NCI-H82 treated with DMSO at 0.1 percent for 48 hours (cell line): ENCODE measurements at regions not wholly inside any gene's neighbourhood (a gene's known extent, or its start where the extent isn't known, plus 50 kb on each side); places are given as distances from the start of the nearest gene placed in this dataset.

Experiments used
- DNase-seq: peaks from one replicate; lab custom pipeline; 2025; ENCODE audit not compliant: unreplicated experiment; lab: John Stamatoyannopoulos, UW

GRCh38 chr12:107973950-107974349, 155.1 kb upstream of the WSCD2 start:
- no peak for DNase-seq

- DNase-seq: no peak
Measured at GRCh38 chr12:107976331-107976730, 152.8 kb upstream of the WSCD2 start.

GRCh38 chr12:107978201-107978600, 150.9 kb upstream of the WSCD2 start:
- DNase-seq: no peak

GRCh38 chr12:107978641-107979040, 150.4 kb upstream of the WSCD2 start:
- DNase-seq: no peak

- DNase-seq: peak; percentile 45
Measured at GRCh38 chr12:107983756-107984472, 145.2 kb upstream of the WSCD2 start.

- DNase-seq: no peak
Measured at GRCh38 chr12:107984973-107985372, 144.1 kb upstream of the WSCD2 start.

- no peak for DNase-seq
Measured at GRCh38 chr12:107986183-107986582, 142.9 kb upstream of the WSCD2 start.

GRCh38 chr12:107990325-107990724, 138.8 kb upstream of the WSCD2 start:
- peak; percentile 55 for DNase-seq

GRCh38 chr12:107992029-107992428, 137.1 kb upstream of the WSCD2 start:
- no peak for DNase-seq

- peak; percentile 43 for DNase-seq
Measured at GRCh38 chr12:107992870-107993451, 136.1 kb upstream of the WSCD2 start.

GRCh38 chr12:107998863-107999262, 130.2 kb upstream of the WSCD2 start:
- no peak for DNase-seq

GRCh38 chr12:108000111-108000510, 129.0 kb upstream of the WSCD2 start:
- no peak for DNase-seq

- no peak for DNase-seq
Measured at GRCh38 chr12:108004319-108004718, 124.8 kb upstream of the WSCD2 start.

- no peak for DNase-seq
Measured at GRCh38 chr12:108008163-108008905, 120.8 kb upstream of the WSCD2 start.

- DNase-seq: no peak
Measured at GRCh38 chr12:108009442-108010070, 119.5 kb upstream of the WSCD2 start.

- peak; percentile 17 for DNase-seq
Measured at GRCh38 chr12:108016022-108016564, 113.0 kb upstream of the WSCD2 start.

- DNase-seq: peak; percentile 44
Measured at GRCh38 chr12:108017472-108018057, 111.5 kb upstream of the WSCD2 start.

GRCh38 chr12:108019862-108020261, 109.2 kb upstream of the WSCD2 start:
- DNase-seq: no peak

GRCh38 chr12:108021141-108021540, 107.9 kb upstream of the WSCD2 start:
- no peak for DNase-seq

GRCh38 chr12:108021949-108022522, 107.1 kb upstream of the WSCD2 start:
- no peak for DNase-seq
